ENCODE measurements at regions not wholly inside any gene's neighbourhood (a gene's known extent, or its start where the extent isn't known, plus 50 kb on each side); places are given as distances from the start of the nearest gene placed in this dataset.

DNA sequence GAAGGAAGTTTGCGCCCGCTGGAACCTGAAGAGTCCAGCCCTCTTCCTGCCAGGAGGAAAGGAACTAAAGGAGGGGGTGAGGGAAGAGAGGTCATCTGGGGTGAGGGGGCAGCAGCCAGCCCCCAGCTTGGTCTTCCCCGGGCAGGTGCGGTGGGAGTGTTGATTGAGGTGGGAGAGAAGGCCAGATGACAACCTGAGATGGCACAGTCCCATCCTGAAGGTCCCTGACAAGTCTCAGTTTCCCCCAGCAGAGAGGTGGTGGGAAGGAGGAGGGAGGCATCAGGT lies 240.9 kb downstream of the HAUS1 start:
- TF ChIP-seq SNAI2 (CRISPR knock-in tag; IDR thresholded peaks at IDR 0.05) (no peak), PPARA (CRISPR knock-in tag; IDR thresholded peaks at IDR 0.05; ENCODE audit: borderline replicate concordance) (no peak), RARB (CRISPR knock-in tag; IDR thresholded peaks at IDR 0.05) (no peak), ZNF565 (CRISPR knock-in tag; conservative IDR thresholded peaks at IDR 0.05; ENCODE audit: low read depth) (no peak), ARNTL (CRISPR knock-in tag; IDR thresholded peaks at IDR 0.05; ENCODE audit: borderline replicate concordance, low read depth) (no peak), ZNF8 (CRISPR knock-in tag; IDR thresholded peaks at IDR 0.05) (no peak), TOX (CRISPR knock-in tag; IDR thresholded peaks at IDR 0.05; ENCODE audit: borderline replicate concordance) (no peak), ZFP30 (CRISPR knock-in tag; IDR thresholded peaks at IDR 0.05) (no peak), ZFP3 (CRISPR knock-in tag; IDR thresholded peaks at IDR 0.05) (no peak)
- TF ChIP-seq, protein P1, sequence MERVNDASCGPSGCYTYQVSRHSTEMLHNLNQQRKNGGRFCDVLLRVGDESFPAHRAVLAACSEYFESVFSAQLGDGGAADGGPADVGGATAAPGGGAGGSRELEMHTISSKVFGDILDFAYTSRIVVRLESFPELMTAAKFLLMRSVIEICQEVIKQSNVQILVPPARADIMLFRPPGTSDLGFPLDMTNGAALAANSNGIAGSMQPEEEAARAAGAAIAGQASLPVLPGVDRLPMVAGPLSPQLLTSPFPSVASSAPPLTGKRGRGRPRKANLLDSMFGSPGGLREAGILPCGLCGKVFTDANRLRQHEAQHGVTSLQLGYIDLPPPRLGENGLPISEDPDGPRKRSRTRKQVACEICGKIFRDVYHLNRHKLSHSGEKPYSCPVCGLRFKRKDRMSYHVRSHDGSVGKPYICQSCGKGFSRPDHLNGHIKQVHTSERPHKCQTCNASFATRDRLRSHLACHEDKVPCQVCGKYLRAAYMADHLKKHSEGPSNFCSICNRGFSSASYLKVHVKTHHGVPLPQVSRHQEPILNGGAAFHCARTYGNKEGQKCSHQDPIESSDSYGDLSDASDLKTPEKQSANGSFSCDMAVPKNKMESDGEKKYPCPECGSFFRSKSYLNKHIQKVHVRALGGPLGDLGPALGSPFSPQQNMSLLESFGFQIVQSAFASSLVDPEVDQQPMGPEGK (CRISPR knock-in tag; IDR thresholded peaks at IDR 0.05; ENCODE audit: borderline replicate concordance): no peak
- TF ChIP-seq, protein P2, sequence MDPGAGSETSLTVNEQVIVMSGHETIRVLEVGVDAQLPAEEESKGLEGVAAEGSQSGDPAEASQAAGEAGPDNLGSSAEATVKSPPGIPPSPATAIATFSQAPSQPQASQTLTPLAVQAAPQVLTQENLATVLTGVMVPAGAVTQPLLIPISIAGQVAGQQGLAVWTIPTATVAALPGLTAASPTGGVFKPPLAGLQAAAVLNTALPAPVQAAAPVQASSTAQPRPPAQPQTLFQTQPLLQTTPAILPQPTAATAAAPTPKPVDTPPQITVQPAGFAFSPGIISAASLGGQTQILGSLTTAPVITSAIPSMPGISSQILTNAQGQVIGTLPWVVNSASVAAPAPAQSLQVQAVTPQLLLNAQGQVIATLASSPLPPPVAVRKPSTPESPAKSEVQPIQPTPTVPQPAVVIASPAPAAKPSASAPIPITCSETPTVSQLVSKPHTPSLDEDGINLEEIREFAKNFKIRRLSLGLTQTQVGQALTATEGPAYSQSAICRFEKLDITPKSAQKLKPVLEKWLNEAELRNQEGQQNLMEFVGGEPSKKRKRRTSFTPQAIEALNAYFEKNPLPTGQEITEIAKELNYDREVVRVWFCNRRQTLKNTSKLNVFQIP (CRISPR knock-in tag; IDR thresholded peaks at IDR 0.05; ENCODE audit: borderline replicate concordance, low read depth): no peak
- TF ChIP-seq, protein P3, sequence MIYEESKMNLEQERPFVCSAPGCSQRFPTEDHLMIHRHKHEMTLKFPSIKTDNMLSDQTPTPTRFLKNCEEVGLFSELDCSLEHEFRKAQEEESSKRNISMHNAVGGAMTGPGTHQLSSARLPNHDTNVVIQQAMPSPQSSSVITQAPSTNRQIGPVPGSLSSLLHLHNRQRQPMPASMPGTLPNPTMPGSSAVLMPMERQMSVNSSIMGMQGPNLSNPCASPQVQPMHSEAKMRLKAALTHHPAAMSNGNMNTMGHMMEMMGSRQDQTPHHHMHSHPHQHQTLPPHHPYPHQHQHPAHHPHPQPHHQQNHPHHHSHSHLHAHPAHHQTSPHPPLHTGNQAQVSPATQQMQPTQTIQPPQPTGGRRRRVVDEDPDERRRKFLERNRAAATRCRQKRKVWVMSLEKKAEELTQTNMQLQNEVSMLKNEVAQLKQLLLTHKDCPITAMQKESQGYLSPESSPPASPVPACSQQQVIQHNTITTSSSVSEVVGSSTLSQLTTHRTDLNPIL (CRISPR knock-in tag; IDR thresholded peaks at IDR 0.05; ENCODE audit: low read depth): no peak
- TF ChIP-seq, protein P4, sequence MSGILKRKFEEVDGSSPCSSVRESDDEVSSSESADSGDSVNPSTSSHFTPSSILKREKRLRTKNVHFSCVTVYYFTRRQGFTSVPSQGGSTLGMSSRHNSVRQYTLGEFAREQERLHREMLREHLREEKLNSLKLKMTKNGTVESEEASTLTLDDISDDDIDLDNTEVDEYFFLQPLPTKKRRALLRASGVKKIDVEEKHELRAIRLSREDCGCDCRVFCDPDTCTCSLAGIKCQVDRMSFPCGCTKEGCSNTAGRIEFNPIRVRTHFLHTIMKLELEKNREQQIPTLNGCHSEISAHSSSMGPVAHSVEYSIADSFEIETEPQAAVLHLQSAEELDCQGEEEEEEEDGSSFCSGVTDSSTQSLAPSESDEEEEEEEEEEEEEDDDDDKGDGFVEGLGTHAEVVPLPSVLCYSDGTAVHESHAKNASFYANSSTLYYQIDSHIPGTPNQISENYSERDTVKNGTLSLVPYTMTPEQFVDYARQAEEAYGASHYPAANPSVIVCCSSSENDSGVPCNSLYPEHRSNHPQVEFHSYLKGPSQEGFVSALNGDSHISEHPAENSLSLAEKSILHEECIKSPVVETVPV (CRISPR knock-in tag; IDR thresholded peaks at IDR 0.05): no peak
- TF ChIP-seq, protein P5, sequence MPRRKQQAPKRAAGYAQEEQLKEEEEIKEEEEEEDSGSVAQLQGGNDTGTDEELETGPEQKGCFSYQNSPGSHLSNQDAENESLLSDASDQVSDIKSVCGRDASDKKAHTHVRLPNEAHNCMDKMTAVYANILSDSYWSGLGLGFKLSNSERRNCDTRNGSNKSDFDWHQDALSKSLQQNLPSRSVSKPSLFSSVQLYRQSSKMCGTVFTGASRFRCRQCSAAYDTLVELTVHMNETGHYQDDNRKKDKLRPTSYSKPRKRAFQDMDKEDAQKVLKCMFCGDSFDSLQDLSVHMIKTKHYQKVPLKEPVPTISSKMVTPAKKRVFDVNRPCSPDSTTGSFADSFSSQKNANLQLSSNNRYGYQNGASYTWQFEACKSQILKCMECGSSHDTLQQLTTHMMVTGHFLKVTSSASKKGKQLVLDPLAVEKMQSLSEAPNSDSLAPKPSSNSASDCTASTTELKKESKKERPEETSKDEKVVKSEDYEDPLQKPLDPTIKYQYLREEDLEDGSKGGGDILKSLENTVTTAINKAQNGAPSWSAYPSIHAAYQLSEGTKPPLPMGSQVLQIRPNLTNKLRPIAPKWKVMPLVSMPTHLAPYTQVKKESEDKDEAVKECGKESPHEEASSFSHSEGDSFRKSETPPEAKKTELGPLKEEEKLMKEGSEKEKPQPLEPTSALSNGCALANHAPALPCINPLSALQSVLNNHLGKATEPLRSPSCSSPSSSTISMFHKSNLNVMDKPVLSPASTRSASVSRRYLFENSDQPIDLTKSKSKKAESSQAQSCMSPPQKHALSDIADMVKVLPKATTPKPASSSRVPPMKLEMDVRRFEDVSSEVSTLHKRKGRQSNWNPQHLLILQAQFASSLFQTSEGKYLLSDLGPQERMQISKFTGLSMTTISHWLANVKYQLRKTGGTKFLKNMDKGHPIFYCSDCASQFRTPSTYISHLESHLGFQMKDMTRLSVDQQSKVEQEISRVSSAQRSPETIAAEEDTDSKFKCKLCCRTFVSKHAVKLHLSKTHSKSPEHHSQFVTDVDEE (CRISPR knock-in tag; IDR thresholded peaks at IDR 0.05): no peak

Measured in SK-N-SH treated with all-trans-retinoic acid at 6 μM for 48 hours (cell line).